ENCODE measurements at regions not wholly inside any gene's neighbourhood (a gene's known extent, or its start where the extent isn't known, plus 50 kb on each side); places are given as distances from the start of the nearest gene placed in this dataset.

DNA sequence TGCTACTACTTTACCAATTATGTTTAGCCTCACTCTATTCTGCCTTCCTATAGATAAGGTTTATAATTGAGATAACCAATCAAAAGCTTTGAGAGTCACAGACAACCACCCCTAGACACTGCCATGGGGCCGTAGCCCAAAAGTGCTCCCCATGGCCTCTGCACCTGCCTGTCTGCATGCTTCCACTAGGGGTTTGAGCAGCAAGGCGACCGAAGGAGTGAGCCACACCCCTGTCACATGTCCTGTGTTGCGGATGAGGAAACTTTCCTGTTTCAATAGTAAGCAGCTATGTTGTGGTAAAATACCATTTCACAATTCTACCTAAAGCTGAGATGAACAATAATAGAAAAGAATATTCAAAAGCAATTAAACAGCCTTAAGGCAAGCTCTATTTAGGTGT is 856.0 kb upstream of the FRG1 start:
- no peak overlapping the region for H3K4me3 ChIP-seq (ENCODE audit: low read depth, low read length)
- no peak for TF ChIP-seq CTCF (IDR thresholded peaks at IDR 0.05; ENCODE audit: control insufficient read depth, extremely low read depth, insufficient read depth)
- no peak for DNase-seq (ENCODE audit: low read depth)

GRCh38 chr4:189087971-189088370 is 852.7 kb upstream of the FRG1 start:
- no peak overlapping the region for H3K4me3 ChIP-seq (ENCODE audit: low read depth, low read length)
- no peak for TF ChIP-seq CTCF (IDR thresholded peaks at IDR 0.05; ENCODE audit: control insufficient read depth, extremely low read depth, insufficient read depth)
- DNase-seq (ENCODE audit: low read depth), result no peak

DNA sequence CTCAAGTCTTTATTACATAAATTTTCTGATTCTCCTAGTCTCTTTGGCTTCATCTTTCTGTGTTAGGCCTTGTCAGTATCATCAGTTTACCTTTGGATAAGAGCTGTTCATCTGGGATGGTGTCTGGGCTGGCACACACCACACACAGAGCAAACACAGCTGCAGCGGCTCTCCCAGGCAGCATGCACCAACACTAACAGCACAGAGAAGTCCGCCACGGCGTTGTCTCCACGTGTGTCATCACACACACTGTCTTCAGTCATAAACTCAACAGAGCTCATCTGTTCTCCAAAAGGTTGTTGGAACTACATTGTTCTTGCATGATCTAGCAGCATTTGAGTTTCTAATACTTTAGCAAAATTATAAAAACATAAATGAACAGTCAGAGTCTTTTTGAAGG is 851.9 kb upstream of the FRG1 start:
- TF ChIP-seq CTCF (IDR thresholded peaks at IDR 0.05; ENCODE audit: control insufficient read depth, extremely low read depth, insufficient read depth), result no peak
- H3K4me3 ChIP-seq (ENCODE audit: low read depth, low read length), result no peak overlapping the region
- DNase-seq (ENCODE audit: low read depth), result no peak

GRCh38 chr4:189090174-189090814 is 850.4 kb upstream of the FRG1 start:
- H3K4me3 ChIP-seq (ENCODE audit: low read depth, low read length), result no peak overlapping the region
- no peak for DNase-seq (ENCODE audit: low read depth)
- TF ChIP-seq CTCF (IDR thresholded peaks at IDR 0.05; ENCODE audit: control insufficient read depth, extremely low read depth, insufficient read depth), result peak; percentile 54

DNA sequence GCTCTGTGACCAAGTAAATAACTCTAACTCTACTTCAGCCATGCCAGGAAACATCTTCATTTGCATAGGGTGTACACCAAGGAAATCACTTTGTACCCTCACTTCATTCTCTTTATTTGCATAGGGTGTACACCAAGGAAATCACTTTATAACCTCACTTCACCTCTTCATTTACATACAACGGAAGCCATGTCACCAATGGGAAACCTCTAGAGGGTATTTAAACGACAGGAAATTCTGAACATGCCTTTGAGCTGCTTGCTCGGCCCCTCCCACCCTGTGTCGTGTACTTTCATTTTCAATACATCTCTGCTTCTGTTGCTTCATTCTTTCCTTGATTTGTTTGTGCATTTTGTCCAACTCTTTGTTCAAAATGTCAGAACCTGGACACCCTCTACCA is 848.1 kb upstream of the FRG1 start:
- no peak for DNase-seq (ENCODE audit: low read depth)
- no peak for TF ChIP-seq CTCF (IDR thresholded peaks at IDR 0.05; ENCODE audit: control insufficient read depth, extremely low read depth, insufficient read depth)
- H3K4me3 ChIP-seq (ENCODE audit: low read depth, low read length), result peak overlapping the region; percentile 15; the same call in 1 of the 2 replicates

DNA sequence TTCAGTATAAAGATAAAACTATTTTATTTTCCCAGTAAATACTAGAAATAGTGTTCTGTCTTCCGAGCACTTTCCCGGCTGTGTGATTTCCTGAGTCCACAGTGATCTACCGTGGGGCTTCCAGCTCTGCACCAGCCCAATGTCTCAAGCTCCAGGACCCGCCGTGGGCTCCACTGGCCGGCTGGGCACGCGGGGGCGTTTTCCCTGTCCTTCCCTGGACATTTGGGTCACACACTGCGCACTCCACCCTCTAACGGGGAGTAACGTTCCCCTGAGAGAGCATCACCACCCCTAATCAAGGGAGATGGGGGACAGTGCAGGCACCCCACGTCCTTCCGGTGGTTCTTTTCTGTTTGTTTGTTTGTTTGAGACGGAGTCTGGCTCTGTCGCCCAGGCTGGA is 844.6 kb upstream of the FRG1 start:
- H3K4me3 ChIP-seq (ENCODE audit: low read depth, low read length), result no peak overlapping the region
- DNase-seq (ENCODE audit: low read depth), result no peak
- no peak for TF ChIP-seq CTCF (IDR thresholded peaks at IDR 0.05; ENCODE audit: control insufficient read depth, extremely low read depth, insufficient read depth)

- no peak overlapping the region for H3K4me3 ChIP-seq (ENCODE audit: low read depth, low read length)
- DNase-seq (ENCODE audit: low read depth), result no peak
- TF ChIP-seq CTCF (IDR thresholded peaks at IDR 0.05; ENCODE audit: control insufficient read depth, extremely low read depth, insufficient read depth), result no peak
Measured at GRCh38 chr4:189096717-189097116, 844.0 kb upstream of the FRG1 start.
